SK-N-MC (cell line): ENCODE measurements at regions not wholly inside any gene's neighbourhood (a gene's known extent, or its start where the extent isn't known, plus 50 kb on each side); places are given as distances from the start of the nearest gene placed in this dataset.
"Not testable (repeated sequence)": the region's sequence is repeated elsewhere in the genome, so short reads cannot be mapped to it uniquely, and the experiment has no call there.

Source experiments
- EZH2 ChIP-seq: fragments of 200-600 bp; sonication (generic); IDR thresholded peaks from one replicate; pipeline ENCODE4 v1.6.1; 2017; ENCODE audit warnings: antibody characterized with exemption
- FOXP2 ChIP-seq: optimal IDR thresholded peaks from 2 replicates; pipeline ENCODE3; 2011; ENCODE audit warnings: mild to moderate bottlenecking, moderate library complexity; ENCODE audit not compliant: insufficient read depth; ENCODE audit errors: extremely low read length, control extremely low read depth
- POLR2AphosphoS5 ChIP-seq: IDR thresholded peaks from 2 replicates; pipeline ENCODE4 v1.6.1; 2012; ENCODE audit warnings: mild to moderate bottlenecking, low read depth, low read length, borderline replicate concordance

- not testable (repeated sequence) for TF ChIP-seq EZH2, POLR2AphosphoS5, FOXP2
These were observed 102.2 kb upstream of the ZNF92 start for GRCh38 chr7:65271502-65271901.
